ENCODE measurements at regions not wholly inside any gene's neighbourhood (a gene's known extent, or its start where the extent isn't known, plus 50 kb on each side); places are given as distances from the start of the nearest gene placed in this dataset.

- TF ChIP-seq TEAD4 (IDR thresholded peaks at IDR 0.05): no peak
- TF ChIP-seq REST (IDR thresholded peaks at IDR 0.05; ENCODE audit: low read depth): no peak
- TF ChIP-seq EP300 (IDR thresholded peaks at IDR 0.05; ENCODE audit: borderline replicate concordance): no peak
- no peak for TF ChIP-seq RAD21 (IDR thresholded peaks at IDR 0.05; ENCODE audit: low read depth)
- no peak for TF ChIP-seq CREB1 (IDR thresholded peaks at IDR 0.05; ENCODE audit: low read depth)
- TF ChIP-seq CEBPB (IDR thresholded peaks at IDR 0.05): no peak
- no peak for TF ChIP-seq TAF1 (IDR thresholded peaks at IDR 0.05; ENCODE audit: low read depth)
- no peak for TF ChIP-seq ZBTB7A (IDR thresholded peaks at IDR 0.05; ENCODE audit: low read depth)
- TF ChIP-seq FOXM1 (IDR thresholded peaks at IDR 0.05; ENCODE audit: borderline replicate concordance, low read depth): no peak
- TF ChIP-seq MAX (IDR thresholded peaks at IDR 0.05): no peak
These were observed 176.2 kb upstream of the FAT3 start for GRCh38 chr11:92048415-92048814.

Measured in Ishikawa (cell line).